ENCODE measurements at regions not wholly inside any gene's neighbourhood (a gene's known extent, or its start where the extent isn't known, plus 50 kb on each side); places are given as distances from the start of the nearest gene placed in this dataset.
A peak's percentile ranks its signal among the peaks of the same experiment; 100 is the strongest.

GRCh38 chr7:25946181-25946580, 205.8 kb upstream of the NFE2L3 start:
- no peak overlapping the region for H3K27ac ChIP-seq (ENCODE audit: low read depth in 2 of 2, low read length in 2 of 2)
- H3K27me3 ChIP-seq (ENCODE audit: control insufficient read depth, insufficient read depth, low read length) = no peaks in the 10 kb centered on the region
- DNase-seq = no peak

DNA sequence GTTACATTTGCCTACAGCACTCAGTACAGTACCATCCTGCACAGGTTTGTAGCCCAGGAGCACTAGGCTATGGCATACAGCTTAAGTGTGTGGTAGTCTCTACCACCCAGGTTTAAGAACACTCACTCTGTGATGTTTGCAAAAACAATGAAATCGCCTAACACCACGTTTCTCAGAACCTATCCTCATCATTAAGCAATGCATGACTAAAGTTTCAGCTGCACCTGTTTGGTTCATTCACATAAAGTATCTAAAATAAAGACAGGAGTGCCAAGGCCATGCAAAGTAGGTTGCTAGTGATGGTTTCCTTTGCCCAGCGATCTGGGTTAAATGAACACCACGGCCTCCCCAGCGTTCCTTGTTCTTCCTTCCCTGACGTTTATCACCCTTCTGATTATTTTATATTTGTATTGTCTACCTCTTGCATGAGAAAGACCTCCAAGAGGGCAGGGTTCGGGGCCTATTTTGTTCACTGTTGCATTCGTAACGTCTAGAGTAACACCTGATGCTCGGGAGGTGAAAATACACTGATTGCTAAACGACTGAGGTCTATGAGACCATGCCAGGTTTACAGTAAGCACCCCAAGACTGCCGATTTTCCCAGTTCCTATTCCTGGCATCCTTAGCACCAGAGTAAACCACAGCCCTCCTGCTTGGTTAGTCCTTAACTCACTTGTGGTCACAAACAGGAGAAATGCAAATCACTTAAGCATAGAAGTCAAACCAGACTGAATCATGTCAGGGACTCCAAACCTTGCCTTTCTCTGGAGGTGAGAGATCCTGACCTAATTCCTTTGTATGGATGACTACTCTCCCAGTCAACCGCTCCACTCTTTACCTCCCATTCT, 204.1 kb upstream of the NFE2L3 start:
- TF ChIP-seq CTCF (IDR thresholded peaks at IDR 0.05; ENCODE audit: borderline replicate concordance, extremely low read depth, insufficient read depth) = no peak
- Histone ChIP-seq H3K27ac (ENCODE audit: low read depth in 2 of 2, low read length in 2 of 2) (no peak overlapping the region), H3K27me3 (ENCODE audit: control insufficient read depth, insufficient read depth, low read length) (no peaks in the 10 kb centered on the region), H3K9ac (ENCODE audit: low read length in 3 of 3) (no peak overlapping the region), H3K4me1 (ENCODE audit: control insufficient read depth in 2 of 3, insufficient read depth in 2 of 3, low read depth in 1 of 3, low read length in 3 of 3) (peaks cover 0 to 9% (median 0%) of the 10 kb centered on the region in 3 donors), H3K4me3 (ENCODE audit: low read length in 3 of 3) (no peak overlapping the region), H3K9me3 (ENCODE audit: control insufficient read depth in 2 of 3, insufficient read depth in 1 of 3, low read length in 3 of 3) (no peaks in the 10 kb centered on the region), H3K36me3 (ENCODE audit: control insufficient read depth in 2 of 3, insufficient read depth in 3 of 3, low read length in 3 of 3) (no peaks in the 10 kb centered on the region)
- DNase-seq (no peak), FAIRE-seq (no peak)
- intact Hi-C loops (cut with DNase I) = no loop called here

More at GRCh38 chr7:25946181-25946580, 205.8 kb upstream of the NFE2L3 start:
- Histone ChIP-seq H3K36me3 (ENCODE audit: control insufficient read depth in 2 of 3, insufficient read depth in 3 of 3, low read length in 3 of 3) (no peaks in the 10 kb centered on the region), H3K9ac (ENCODE audit: low read length in 3 of 3) (no peak overlapping the region), H3K4me1 (ENCODE audit: control insufficient read depth in 2 of 3, insufficient read depth in 2 of 3, low read depth in 1 of 3, low read length in 3 of 3) (peaks cover 0 to 7% (median 0%) of the 10 kb centered on the region in 3 donors), H3K4me3 (ENCODE audit: low read length in 3 of 3) (no peak overlapping the region), H3K9me3 (ENCODE audit: control insufficient read depth in 2 of 3, insufficient read depth in 1 of 3, low read length in 3 of 3) (no peaks in the 10 kb centered on the region)
- no peak for FAIRE-seq
- intact Hi-C loops (cut with DNase I) = no loop called here
- TF ChIP-seq CTCF (IDR thresholded peaks at IDR 0.05; ENCODE audit: borderline replicate concordance, extremely low read depth, insufficient read depth) = no peak

DNA sequence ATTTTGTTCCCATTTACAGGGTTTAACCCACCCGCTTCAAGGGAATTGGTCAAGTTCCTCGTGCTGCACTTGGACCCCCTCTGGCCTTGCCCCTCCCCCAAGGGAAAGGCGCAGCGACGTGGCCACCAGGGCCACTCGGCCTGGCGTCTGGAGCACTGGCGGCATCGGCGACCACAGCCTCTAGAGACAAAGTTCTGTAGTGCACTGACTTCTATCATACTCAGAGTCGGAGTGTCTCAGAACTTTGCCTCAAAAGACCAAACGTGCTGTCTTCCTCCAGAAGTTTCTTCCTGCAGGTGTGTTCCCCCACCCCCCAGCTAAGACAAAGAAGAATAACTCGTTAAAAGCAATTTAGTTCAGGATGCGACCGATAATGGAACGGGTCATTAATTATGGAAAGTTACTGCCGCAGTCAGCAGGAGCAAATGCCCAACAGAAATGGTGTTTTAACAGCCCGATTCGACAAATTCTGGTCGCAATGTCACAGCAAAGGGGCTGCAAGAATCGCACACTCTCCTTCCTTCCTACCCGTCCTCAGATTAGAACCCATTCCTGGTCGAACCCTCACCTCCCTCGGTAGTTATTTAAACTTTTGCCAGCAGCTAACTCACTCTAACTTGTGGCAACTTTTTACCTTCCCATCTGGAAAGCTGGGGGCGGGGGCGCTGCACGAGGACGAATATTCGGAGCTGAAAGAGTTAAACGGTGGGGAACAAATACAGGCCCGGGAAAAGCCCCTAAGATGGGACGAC, 202.1 kb upstream of the NFE2L3 start:
- Histone ChIP-seq H3K9ac (ENCODE audit: low read length in 3 of 3) (peak overlapping the region in 2 of 3 donors; percentile 9 to 60), H3K27me3 (ENCODE audit: control insufficient read depth, insufficient read depth, low read length) (no peaks in the 10 kb centered on the region), H3K9me3 (ENCODE audit: control insufficient read depth in 2 of 3, insufficient read depth in 1 of 3, low read length in 3 of 3) (no peaks in the 10 kb centered on the region), H3K27ac (ENCODE audit: low read depth in 2 of 2, low read length in 2 of 2) (no peak overlapping the region), H3K4me3 (ENCODE audit: low read length in 3 of 3) (peak overlapping the region; percentile 26 to 52 (median 50)), H3K4me1 (ENCODE audit: control insufficient read depth in 2 of 3, insufficient read depth in 2 of 3, low read depth in 1 of 3, low read length in 3 of 3) (peaks cover 0 to 9% (median 0%) of the 10 kb centered on the region in 3 donors), H3K36me3 (ENCODE audit: control insufficient read depth in 2 of 3, insufficient read depth in 3 of 3, low read length in 3 of 3) (no peaks in the 10 kb centered on the region)
- no peak for TF ChIP-seq CTCF (IDR thresholded peaks at IDR 0.05; ENCODE audit: borderline replicate concordance, extremely low read depth, insufficient read depth)
- intact Hi-C loops (cut with DNase I) = no loop called here
- no peak for FAIRE-seq
- peak; percentile 64 to 79 (median 76) for DNase-seq

Data from kidney (tissue), 13 donors.